ENCODE measurements at regions not wholly inside any gene's neighbourhood (a gene's known extent, or its start where the extent isn't known, plus 50 kb on each side); places are given as distances from the start of the nearest gene placed in this dataset.
A peak's percentile ranks its signal among the peaks of the same experiment; 100 is the strongest.

GRCh38 chr21:17988102-17988437 lies 168.9 kb upstream of the C21orf91 start:
- FAIRE-seq: no peak
- DNase-seq (ENCODE audit: low spot score in 2 of 2): no peak

GRCh38 chr21:17987382-17988101 lies 168.4 kb upstream of the C21orf91 start:
- DNase-seq (ENCODE audit: low spot score in 2 of 2) (no peak), FAIRE-seq (no peak)

GRCh38 chr21:17981060-17981740 lies 162.0 kb upstream of the C21orf91 start:
- DNase-seq (ENCODE audit: low spot score in 2 of 2) (peak in 1 of 2 donors; percentile 9), FAIRE-seq (no peak)

GRCh38 chr21:17979763-17980162 lies 160.6 kb upstream of the C21orf91 start:
- no peak for DNase-seq (ENCODE audit: low spot score in 2 of 2)
- FAIRE-seq: no peak

- FAIRE-seq (no peak), DNase-seq (ENCODE audit: low spot score in 2 of 2) (no peak)
Observed at GRCh38 chr21:17978895-17979294, 159.7 kb upstream of the C21orf91 start.

GRCh38 chr21:17976691-17977090 lies 157.5 kb upstream of the C21orf91 start:
- no peak for DNase-seq (ENCODE audit: low spot score in 2 of 2)
- no peak for FAIRE-seq

GRCh38 chr21:17976139-17976538 lies 157.0 kb upstream of the C21orf91 start:
- FAIRE-seq: no peak
- no peak for DNase-seq (ENCODE audit: low spot score in 2 of 2)

- DNase-seq (ENCODE audit: low spot score in 2 of 2): no peak
Observed at GRCh38 chr21:17967319-17967718, 148.2 kb upstream of the C21orf91 start.

GRCh38 chr21:17964716-17965115 lies 145.6 kb upstream of the C21orf91 start:
- DNase-seq (ENCODE audit: low spot score in 2 of 2) (no peak), FAIRE-seq (no peak)

More at GRCh38 chr21:17967319-17967718, 148.2 kb upstream of the C21orf91 start:
- FAIRE-seq: no peak

GRCh38 chr21:17964199-17964598 lies 145.0 kb upstream of the C21orf91 start:
- no peak for DNase-seq (ENCODE audit: low spot score in 2 of 2)
- no peak for FAIRE-seq

- no peak for FAIRE-seq
- DNase-seq (ENCODE audit: low spot score in 2 of 2): no peak
Observed at GRCh38 chr21:17950591-17950990, 131.4 kb upstream of the C21orf91 start.

- no peak for DNase-seq (ENCODE audit: low spot score in 2 of 2)
- no peak for FAIRE-seq
Observed at GRCh38 chr21:17949421-17949820, 130.3 kb upstream of the C21orf91 start.

- FAIRE-seq: no peak
- no peak for DNase-seq (ENCODE audit: low spot score in 2 of 2)
Observed at GRCh38 chr21:17947531-17947930, 128.4 kb upstream of the C21orf91 start.

- DNase-seq (ENCODE audit: low spot score in 2 of 2): no peak
Observed at GRCh38 chr21:17931080-17931479, 111.9 kb upstream of the C21orf91 start.

GRCh38 chr21:17930093-17930492 lies 110.9 kb upstream of the C21orf91 start:
- FAIRE-seq: no peak

More at GRCh38 chr21:17931080-17931479, 111.9 kb upstream of the C21orf91 start:
- no peak for FAIRE-seq

GRCh38 chr21:17929510-17929909 lies 110.4 kb upstream of the C21orf91 start:
- FAIRE-seq (no peak), DNase-seq (ENCODE audit: low spot score in 2 of 2) (no peak)

More at GRCh38 chr21:17930093-17930492, 110.9 kb upstream of the C21orf91 start:
- DNase-seq (ENCODE audit: low spot score in 2 of 2): no peak

GRCh38 chr21:17925899-17926298 lies 106.7 kb upstream of the C21orf91 start:
- FAIRE-seq: peak; percentile 97
- DNase-seq (ENCODE audit: low spot score in 2 of 2): no peak

- FAIRE-seq (no peak), DNase-seq (ENCODE audit: low spot score in 2 of 2) (peak in 1 of 2 donors; percentile 52)
Observed at GRCh38 chr21:17925000-17925610, 105.9 kb upstream of the C21orf91 start.

GRCh38 chr21:17921579-17922530 lies 102.7 kb upstream of the C21orf91 start:
- no peak for DNase-seq (ENCODE audit: low spot score in 2 of 2)

GRCh38 chr21:17915976-17916375 lies 96.8 kb upstream of the C21orf91 start:
- FAIRE-seq (no peak), DNase-seq (ENCODE audit: low spot score in 2 of 2) (no peak)

More at GRCh38 chr21:17921579-17922530, 102.7 kb upstream of the C21orf91 start:
- FAIRE-seq: no peak
